Endothelial cell of umbilical vein (primary cell): ENCODE measurements at regions not wholly inside any gene's neighbourhood (a gene's known extent, or its start where the extent isn't known, plus 50 kb on each side); places are given as distances from the start of the nearest gene placed in this dataset.

Experiments used
- BruUV-seq: library from RNA; stranded (reverse); fragments of 400-500 nt; replicated peaks from 2 replicates; lab custom pipeline; 2021; lab: Mats Ljungman, UMichigan
- CTCF ChIA-PET: fragments of 300-600, 350-600 bp; sonication (Branson Sonifier 250); formaldehyde crosslinking; loops from one replicate; lab custom pipeline; 2021; ENCODE audit warnings: antibody characterized with exemption, inconsistent platforms; lab: Charles Lee
- POLR2A ChIA-PET: fragments of 300-600, 350-600 bp; sonication (Branson Sonifier 250); formaldehyde crosslinking; loops from one replicate; lab custom pipeline; 2021; ENCODE audit warnings: antibody characterized with exemption, inconsistent platforms; lab: Charles Lee
- DNase-seq: peaks from one replicate; pipeline ENCODE4 v3.0.0-alpha.2; 2011; ENCODE audit warnings: low read depth, low spot score
- FAIRE-seq: peaks from 2 replicates; lab custom pipeline; 2011; peaks lifted over from hg19 to GRCh38; lab: Jason Lieb, UNC
- H2AFZ ChIP-seq: 2 replicates; pipeline ENCODE4 v1.6.0; 2012; ENCODE audit warnings: low read depth, low read length, control low read depth, inconsistent platforms
- H3K27ac ChIP-seq: 2 replicates; pipeline ENCODE4 v1.5.1; 2011; ENCODE audit warnings: low read depth, mild to moderate bottlenecking, control low read depth, low read length, moderate library complexity; ENCODE audit not compliant: insufficient read depth
- H3K27me3 ChIP-seq, 2 experiments: 2 replicates each; pipeline versions ENCODE4 v1.6.0 to v1.6.1; 2011; ENCODE audit warnings: low read length in 2 of 2, mixed read lengths in 1 of 2; ENCODE audit not compliant: control insufficient read depth in 2 of 2, insufficient read depth in 2 of 2
- H3K36me3 ChIP-seq, 2 experiments: 2 replicates in 1 of 2; 3 replicates in 1 of 2; pipeline ENCODE4 v1.5.1; 2011; ENCODE audit warnings: low read length in 2 of 2, mild to moderate bottlenecking in 1 of 2, moderate library complexity in 1 of 2; ENCODE audit not compliant: control insufficient read depth in 2 of 2, insufficient read depth in 2 of 2; ENCODE audit errors: extremely low read depth in 1 of 2
- H3K4me1 ChIP-seq: 3 replicates; pipeline ENCODE4 v1.5.1; 2011; ENCODE audit warnings: mild to moderate bottlenecking, low read length; ENCODE audit not compliant: control insufficient read depth, insufficient read depth; ENCODE audit errors: extremely low read depth
- H3K4me2 ChIP-seq: 2 replicates; pipeline ENCODE4 v1.6.1; 2011; ENCODE audit warnings: low read length, control low read depth, mixed read lengths; ENCODE audit not compliant: insufficient read depth
- H3K4me3 ChIP-seq, 3 experiments: fragments of 200-600 bp in 1 of 3; sonication (generic), shearing (Covaris generic) in 1 of 3; replicated peaks in 1 of 3; 2 replicates each; pipeline ENCODE4 v1.5.1; 2011 to 2016; ENCODE audit warnings: control low read depth in 3 of 3, low read length in 3 of 3, mild to moderate bottlenecking in 2 of 3, inconsistent platforms in 1 of 3, low read depth in 1 of 3, moderate library complexity in 1 of 3; ENCODE audit not compliant: insufficient read depth in 1 of 3
- H3K79me2 ChIP-seq: 2 replicates; pipeline ENCODE4 v1.6.0; 2012; ENCODE audit warnings: low read length, inconsistent platforms; ENCODE audit not compliant: control insufficient read depth, insufficient read depth
- H3K9ac ChIP-seq: replicated peaks from 2 replicates; pipeline ENCODE3; 2011; ENCODE audit warnings: low read length, control low read depth; ENCODE audit not compliant: insufficient read depth; ENCODE audit errors: extremely low read depth
- H3K9me1 ChIP-seq: replicated peaks from 3 replicates; pipeline ENCODE4 v1.6.0; 2011; ENCODE audit warnings: mild to moderate bottlenecking, low read length; ENCODE audit not compliant: control insufficient read depth, insufficient read depth; ENCODE audit errors: extremely low read depth
- H3K9me3 ChIP-seq: replicated peaks from 2 replicates; pipeline ENCODE4 v1.5.1; 2012; ENCODE audit warnings: low read length, inconsistent platforms; ENCODE audit not compliant: control insufficient read depth, insufficient read depth
- H4K20me1 ChIP-seq: replicated peaks from 2 replicates; pipeline ENCODE3; 2011; ENCODE audit warnings: mild to moderate bottlenecking, low read length; ENCODE audit not compliant: control insufficient read depth, insufficient read depth; ENCODE audit errors: extremely low read depth
- EZH2 ChIP-seq: IDR thresholded peaks from 2 replicates; pipeline ENCODE4 v1.6.1; 2012; ENCODE audit warnings: borderline replicate concordance, low read depth, mild to moderate bottlenecking, moderate library complexity, low read length, inconsistent platforms; ENCODE audit not compliant: severe bottlenecking
- FOS ChIP-seq: IDR thresholded peaks from 2 replicates; pipeline ENCODE4 v1.6.1; 2011; ENCODE audit warnings: mild to moderate bottlenecking, low read length, moderate library complexity, borderline replicate concordance; ENCODE audit not compliant: insufficient read depth
- GATA2 ChIP-seq: IDR thresholded peaks from 2 replicates; pipeline ENCODE4 v1.7.0; 2011; ENCODE audit warnings: low read depth, mild to moderate bottlenecking, moderate library complexity, mixed read lengths, low read length; ENCODE audit not compliant: insufficient read length, insufficient read depth
- JUN ChIP-seq: IDR thresholded peaks from 2 replicates; pipeline ENCODE4 v1.6.1; 2011; ENCODE audit warnings: borderline replicate concordance, low read depth; ENCODE audit not compliant: insufficient read length, insufficient read depth
- MAX ChIP-seq: IDR thresholded peaks from 2 replicates; pipeline ENCODE4 v1.6.1; 2011; ENCODE audit not compliant: insufficient read depth, insufficient read length
- MYC ChIP-seq: IDR thresholded peaks from one replicate; pipeline ENCODE4 v1.6.1; 2011; ENCODE audit warnings: mild to moderate bottlenecking, low read depth, low read length
- POLR2A ChIP-seq: IDR thresholded peaks from 2 replicates; pipeline ENCODE4 v1.6.1; 2012; ENCODE audit warnings: low read depth, mild to moderate bottlenecking, control low read depth, low read length
- POLR2AphosphoS5 ChIP-seq: IDR thresholded peaks from 2 replicates; pipeline ENCODE4 v1.6.1; 2012; ENCODE audit warnings: low read depth, mild to moderate bottlenecking, control low read depth, low read length, moderate library complexity; ENCODE audit not compliant: insufficient read depth
- dilution Hi-C: fragments of 300-500 bp; cut with MboI; formaldehyde crosslinking; loops from one replicate; pipeline ENCODE4 v1.15.0; 2019; ENCODE audit warnings: low sequenced_read_pairs; ENCODE audit not compliant: extremely low pct_ligation_motif_present
- intact Hi-C: fragments of 100-400 bp; cut with micrococcal nuclease; formaldehyde crosslinking; loops from one replicate; pipeline ENCODE4 v1.10.0; 2022
- TF ChIP-seq, protein P1 (sequence below), 2 donors: IDR thresholded peaks; 1 replicate in 1 of 2; 2 replicates in 1 of 2; pipeline ENCODE4 v1.5.1; 2011; ENCODE audit warnings: low read length in 2 of 2, mild to moderate bottlenecking in 2 of 2, moderate library complexity in 2 of 2, control low read depth in 1 of 2, inconsistent platforms in 1 of 2, low read depth in 1 of 2; ENCODE audit not compliant: insufficient read depth in 1 of 2; ENCODE audit errors: extremely low read depth in 1 of 2

DNA sequence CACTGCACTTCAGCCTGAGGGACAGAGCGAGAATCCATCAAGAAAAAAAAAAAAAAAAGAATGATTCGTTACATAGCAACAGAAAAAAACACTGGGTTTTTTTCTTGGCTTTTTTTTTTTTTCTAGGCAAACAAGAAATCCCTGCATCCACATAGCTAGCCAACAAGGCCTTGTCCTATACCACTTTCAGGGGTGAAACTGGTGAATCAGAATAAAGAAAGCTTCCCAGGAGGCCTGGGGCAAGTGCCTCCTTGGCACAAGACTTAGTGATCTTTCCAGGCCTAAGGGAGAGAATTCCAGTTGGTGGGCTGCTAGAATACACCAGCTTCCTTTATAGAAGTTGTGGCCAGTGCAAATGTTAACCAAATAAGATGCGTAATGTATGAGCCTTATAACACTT, 90.0 kb downstream of the VCPKMT start:
- FAIRE-seq (no peak), DNase-seq (no peak)
- Histone ChIP-seq H3K9ac (no peak overlapping the region), H3K9me1 (no peaks in the 10 kb centered on the region), H3K4me2 (no peak overlapping the region), H3K79me2 (no peaks in the 10 kb centered on the region), H3K9me3 (no peaks in the 10 kb centered on the region), H3K27ac (no peak overlapping the region), H3K27me3 (no peaks in the 10 kb centered on the region), H3K4me1 (no peaks in the 10 kb centered on the region), H3K36me3 (no peaks in the 10 kb centered on the region), H2AFZ (no peak overlapping the region), H3K4me3 (no peak overlapping the region), H4K20me1 (no peaks in the 10 kb centered on the region)
- no TSS peak for BruUV-seq
- TF ChIP-seq, protein P1, sequence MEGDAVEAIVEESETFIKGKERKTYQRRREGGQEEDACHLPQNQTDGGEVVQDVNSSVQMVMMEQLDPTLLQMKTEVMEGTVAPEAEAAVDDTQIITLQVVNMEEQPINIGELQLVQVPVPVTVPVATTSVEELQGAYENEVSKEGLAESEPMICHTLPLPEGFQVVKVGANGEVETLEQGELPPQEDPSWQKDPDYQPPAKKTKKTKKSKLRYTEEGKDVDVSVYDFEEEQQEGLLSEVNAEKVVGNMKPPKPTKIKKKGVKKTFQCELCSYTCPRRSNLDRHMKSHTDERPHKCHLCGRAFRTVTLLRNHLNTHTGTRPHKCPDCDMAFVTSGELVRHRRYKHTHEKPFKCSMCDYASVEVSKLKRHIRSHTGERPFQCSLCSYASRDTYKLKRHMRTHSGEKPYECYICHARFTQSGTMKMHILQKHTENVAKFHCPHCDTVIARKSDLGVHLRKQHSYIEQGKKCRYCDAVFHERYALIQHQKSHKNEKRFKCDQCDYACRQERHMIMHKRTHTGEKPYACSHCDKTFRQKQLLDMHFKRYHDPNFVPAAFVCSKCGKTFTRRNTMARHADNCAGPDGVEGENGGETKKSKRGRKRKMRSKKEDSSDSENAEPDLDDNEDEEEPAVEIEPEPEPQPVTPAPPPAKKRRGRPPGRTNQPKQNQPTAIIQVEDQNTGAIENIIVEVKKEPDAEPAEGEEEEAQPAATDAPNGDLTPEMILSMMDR (IDR thresholded peaks at IDR 0.05; ENCODE audit: extremely low read depth in 1 of 2, insufficient read depth in 1 of 2, low read depth in 1 of 2, low read length in 2 of 2): no peak
- TF ChIP-seq POLR2AphosphoS5 (no peak), EZH2 (no peak), FOS (no peak), GATA2 (no peak), MYC (no peak), POLR2A (no peak), JUN (no peak), MAX (no peak)
- CTCF ChIA-PET: interaction anchor here (0.7 to 1.7 kb wide), 4 partner anchors 23 to 147 kb away, joined by 3 to 4 read pairs (median 3); no protein-coding TSS in a partner anchor
- POLR2A ChIA-PET: no interaction called here
- dilution Hi-C loops (no loop called here), intact Hi-C loops (no loop called here)
